ENCODE measurements at regions not wholly inside any gene's neighbourhood (a gene's known extent, or its start where the extent isn't known, plus 50 kb on each side); places are given as distances from the start of the nearest gene placed in this dataset.
"Not testable (repeated sequence)": the region's sequence is repeated elsewhere in the genome, so short reads cannot be mapped to it uniquely, and the experiment has no call there.

DNA sequence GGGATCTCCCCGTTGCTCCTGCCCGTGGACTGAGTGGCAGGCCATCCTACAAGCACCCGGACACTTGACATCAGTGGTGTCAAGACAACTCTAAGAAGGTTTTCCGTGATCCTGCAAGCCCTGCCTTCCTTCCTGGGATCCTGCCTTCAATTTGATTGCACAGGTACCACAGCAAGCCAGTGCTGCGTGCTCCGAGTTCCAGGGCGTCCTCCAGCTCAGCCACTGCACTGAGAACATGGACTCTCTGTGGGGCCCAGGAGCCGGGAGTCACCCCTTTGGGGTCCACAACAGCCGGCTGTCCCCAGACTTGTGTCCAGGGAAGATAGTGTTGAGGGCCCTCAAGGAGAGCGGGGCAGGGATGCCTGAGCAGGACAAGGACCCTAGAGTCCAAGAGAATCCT is 100.9 kb upstream of the RIMBP3B start:
- TF ChIP-seq, protein P1, sequence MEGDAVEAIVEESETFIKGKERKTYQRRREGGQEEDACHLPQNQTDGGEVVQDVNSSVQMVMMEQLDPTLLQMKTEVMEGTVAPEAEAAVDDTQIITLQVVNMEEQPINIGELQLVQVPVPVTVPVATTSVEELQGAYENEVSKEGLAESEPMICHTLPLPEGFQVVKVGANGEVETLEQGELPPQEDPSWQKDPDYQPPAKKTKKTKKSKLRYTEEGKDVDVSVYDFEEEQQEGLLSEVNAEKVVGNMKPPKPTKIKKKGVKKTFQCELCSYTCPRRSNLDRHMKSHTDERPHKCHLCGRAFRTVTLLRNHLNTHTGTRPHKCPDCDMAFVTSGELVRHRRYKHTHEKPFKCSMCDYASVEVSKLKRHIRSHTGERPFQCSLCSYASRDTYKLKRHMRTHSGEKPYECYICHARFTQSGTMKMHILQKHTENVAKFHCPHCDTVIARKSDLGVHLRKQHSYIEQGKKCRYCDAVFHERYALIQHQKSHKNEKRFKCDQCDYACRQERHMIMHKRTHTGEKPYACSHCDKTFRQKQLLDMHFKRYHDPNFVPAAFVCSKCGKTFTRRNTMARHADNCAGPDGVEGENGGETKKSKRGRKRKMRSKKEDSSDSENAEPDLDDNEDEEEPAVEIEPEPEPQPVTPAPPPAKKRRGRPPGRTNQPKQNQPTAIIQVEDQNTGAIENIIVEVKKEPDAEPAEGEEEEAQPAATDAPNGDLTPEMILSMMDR (IDR thresholded peaks at IDR 0.05 in 8 of 11, conservative IDR thresholded peaks at IDR 0.05 in 3 of 11), result not testable (repeated sequence)
- TF ChIP-seq POLR2A (IDR thresholded peaks at IDR 0.05), result not testable (repeated sequence)
